D721Med (cell line): ENCODE measurements at regions not wholly inside any gene's neighbourhood (a gene's known extent, or its start where the extent isn't known, plus 50 kb on each side); places are given as distances from the start of the nearest gene placed in this dataset.

Experiments used
- DNase-seq: peaks from one replicate; pipeline ENCODE4 v3.0.0; 2011; ENCODE audit warnings: low spot score; ENCODE audit not compliant: insufficient read length
- FAIRE-seq: peaks from 2 replicates; lab custom pipeline; 2011; peaks lifted over from hg19 to GRCh38; lab: Jason Lieb, UNC
- CTCF ChIP-seq: IDR thresholded peaks from 2 replicates; pipeline ENCODE4 v1.5.1; 2012; ENCODE audit warnings: mild to moderate bottlenecking, control low read depth; ENCODE audit not compliant: insufficient read depth; ENCODE audit errors: missing control alignments

- DNase-seq (no peak), FAIRE-seq (no peak)
- TF ChIP-seq CTCF: no peak
Observed at GRCh38 chr4:136009258-136009832, 1522.9 kb downstream of the PCDH18 start.

- no peak for TF ChIP-seq CTCF
Observed at GRCh38 chr4:136007991-136008390, 1524.3 kb downstream of the PCDH18 start.

DNA sequence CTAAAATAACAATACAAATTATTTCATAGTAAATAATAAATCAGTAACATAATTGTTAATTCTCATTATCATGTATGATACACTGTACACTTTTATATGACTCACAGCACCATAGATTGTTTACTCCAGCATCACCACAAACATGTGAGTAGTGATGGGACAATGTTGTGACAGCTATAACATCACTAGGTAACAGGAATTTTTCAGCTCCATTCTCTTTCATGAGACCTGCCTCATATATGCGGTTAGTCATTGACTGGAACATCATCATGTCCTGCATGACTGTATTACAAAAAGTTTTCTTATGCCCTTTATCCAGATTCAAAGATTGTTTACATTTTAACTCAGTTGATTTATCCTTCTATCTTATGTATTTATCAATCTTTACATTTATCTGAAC lies 1530.0 kb downstream of the PCDH18 start:
- TF ChIP-seq CTCF: no peak
- DNase-seq (no peak), FAIRE-seq (peak; percentile 51)

More at GRCh38 chr4:136007991-136008390, 1524.3 kb downstream of the PCDH18 start:
- DNase-seq (no peak), FAIRE-seq (no peak)

DNA sequence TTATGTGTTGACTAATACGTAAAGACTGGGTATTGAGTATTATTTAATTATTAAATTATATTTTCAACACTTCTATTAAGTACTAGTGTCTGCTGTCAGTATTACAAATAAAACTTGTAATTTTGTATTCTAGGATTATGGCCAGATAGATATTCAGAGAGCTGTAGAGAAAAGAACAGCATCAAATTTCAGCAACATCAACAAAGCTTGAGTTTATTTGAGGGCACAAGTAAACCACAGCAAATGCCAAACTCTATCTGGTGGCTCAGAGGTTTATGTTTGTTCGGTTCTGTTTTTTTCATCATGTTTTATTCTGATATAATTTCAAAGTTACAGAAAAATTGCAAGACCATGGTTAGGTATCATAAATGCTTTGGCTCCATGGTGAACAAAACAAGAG lies 1530.5 kb downstream of the PCDH18 start:
- no peak for TF ChIP-seq CTCF
- DNase-seq (no peak), FAIRE-seq (no peak)

DNA sequence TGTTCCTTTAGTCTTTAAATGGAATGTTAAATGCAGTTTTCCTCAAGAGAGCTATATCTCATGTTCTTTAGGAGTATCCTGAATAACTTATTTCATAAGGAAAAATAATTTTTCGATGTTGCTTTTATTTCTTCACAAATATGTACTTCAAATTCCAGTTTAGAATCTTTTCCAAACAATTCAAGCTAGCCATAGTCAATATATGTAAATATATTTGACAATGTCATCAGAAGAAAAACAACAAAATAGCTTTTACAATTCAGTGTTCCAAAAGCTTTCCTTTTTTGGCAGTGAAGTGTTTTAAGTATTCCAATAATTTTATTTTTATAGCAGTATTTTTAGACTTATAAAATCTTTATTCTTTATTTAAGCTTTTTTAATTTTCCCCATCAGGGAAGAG lies 1532.0 kb downstream of the PCDH18 start:
- FAIRE-seq (no peak), DNase-seq (no peak)
- TF ChIP-seq CTCF: no peak

DNA sequence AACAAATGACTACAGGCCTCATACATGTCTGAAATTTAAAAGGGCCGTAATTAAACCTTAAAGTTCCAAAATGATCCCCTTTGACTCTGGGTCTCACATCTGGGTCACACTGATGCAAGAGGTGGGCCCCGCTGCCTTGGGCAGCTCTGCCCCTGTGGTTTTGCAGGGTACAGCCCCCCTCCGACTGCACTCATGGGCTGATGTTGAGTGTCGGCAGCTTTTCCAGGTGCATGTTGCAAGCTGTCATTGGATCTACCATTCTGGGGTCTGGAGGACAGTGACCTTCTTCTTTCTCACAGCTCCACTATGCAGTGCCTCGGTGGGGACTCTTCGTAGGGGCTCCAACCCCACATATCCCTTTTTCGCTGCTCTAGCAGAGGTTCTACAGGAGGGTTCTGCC lies 1537.9 kb downstream of the PCDH18 start:
- no peak for DNase-seq
- TF ChIP-seq CTCF: no peak
- no peak for FAIRE-seq

GRCh38 chr4:135976860-135977259 lies 1555.4 kb downstream of the PCDH18 start:
- no peak for FAIRE-seq
- TF ChIP-seq CTCF: no peak
- DNase-seq: no peak
